ENCODE measurements at regions not wholly inside any gene's neighbourhood (a gene's known extent, or its start where the extent isn't known, plus 50 kb on each side); places are given as distances from the start of the nearest gene placed in this dataset.

DNA sequence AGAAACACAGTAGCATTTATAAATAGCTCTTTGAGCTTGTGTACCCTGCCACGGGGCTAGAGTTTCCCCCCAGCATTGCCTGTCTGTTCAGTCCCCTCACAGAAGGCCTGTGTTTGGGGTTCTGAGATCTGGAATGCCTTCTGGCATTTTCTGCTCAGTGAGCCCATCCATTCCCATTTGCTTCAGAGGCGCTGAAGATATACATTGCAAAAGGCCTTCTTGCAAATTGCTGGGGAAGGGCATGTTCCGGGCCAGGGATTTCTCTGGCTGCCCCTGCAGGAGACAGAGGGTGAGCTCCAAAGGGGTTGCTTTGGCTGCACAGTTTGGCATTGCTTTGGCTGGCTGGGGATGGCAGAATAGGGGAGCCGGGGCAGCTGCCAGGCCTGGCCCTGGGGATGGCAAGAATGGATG lies 308.4 kb downstream of the MSX2 start:
- DNase-seq (ENCODE audit: low read depth, low spot score): no peak
- peaks cover 13% of the 10 kb centered on the region for H3K4me1 Mint-ChIP-seq
- no peaks in the 10 kb centered on the region for H3K27me3 Mint-ChIP-seq (ENCODE audit: low read depth)
- no peak for TF ChIP-seq CTCF (conservative IDR thresholded peaks at IDR 0.05)
- peaks cover 2% of the 10 kb centered on the region for H3K9me3 Mint-ChIP-seq
- no peak overlapping the region for H3K4me3 Mint-ChIP-seq
- H3K27ac Mint-ChIP-seq (ENCODE audit: unreplicated experiment): no peak overlapping the region
- H3K36me3 Mint-ChIP-seq (ENCODE audit: low read depth): peaks cover 2% of the 10 kb centered on the region

DNA sequence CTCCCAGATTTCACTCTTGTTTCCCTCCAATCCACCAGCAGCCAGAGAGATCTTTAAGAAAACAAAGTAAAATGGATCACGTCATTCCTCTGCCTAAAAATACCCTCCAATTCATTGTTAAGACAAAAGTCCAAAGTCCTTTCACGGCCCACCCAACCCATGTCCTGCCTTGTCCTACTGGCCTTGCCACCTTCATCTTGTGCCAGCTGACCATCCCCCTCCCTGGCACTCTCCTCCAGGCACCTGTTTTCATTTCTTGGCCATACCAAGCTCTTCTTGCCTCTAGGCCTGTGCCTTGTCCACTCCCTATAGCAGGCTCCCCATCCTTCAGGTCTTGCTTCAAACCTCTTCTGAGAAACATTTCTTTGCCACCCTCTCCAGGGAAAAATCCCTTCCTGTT lies 307.6 kb downstream of the MSX2 start:
- Mint-ChIP-seq H3K4me3 (no peak overlapping the region), H3K27ac (ENCODE audit: unreplicated experiment) (no peak overlapping the region), H3K9me3 (no peaks in the 10 kb centered on the region), H3K4me1 (peaks cover 19% of the 10 kb centered on the region), H3K36me3 (ENCODE audit: low read depth) (peaks cover 2% of the 10 kb centered on the region), H3K27me3 (ENCODE audit: low read depth) (no peaks in the 10 kb centered on the region)
- no peak for DNase-seq (ENCODE audit: low read depth, low spot score)
- TF ChIP-seq CTCF (conservative IDR thresholded peaks at IDR 0.05): no peak

- H3K4me1 Mint-ChIP-seq: peaks cover 14% of the 10 kb centered on the region
- no peak for DNase-seq (ENCODE audit: low read depth, low spot score)
- peaks cover 8% of the 10 kb centered on the region for H3K9me3 Mint-ChIP-seq
- H3K27me3 Mint-ChIP-seq (ENCODE audit: low read depth): no peaks in the 10 kb centered on the region
- H3K27ac Mint-ChIP-seq (ENCODE audit: unreplicated experiment): no peak overlapping the region
- no peaks in the 10 kb centered on the region for H3K36me3 Mint-ChIP-seq (ENCODE audit: low read depth)
- H3K4me3 Mint-ChIP-seq: no peak overlapping the region
- no peak for TF ChIP-seq CTCF (conservative IDR thresholded peaks at IDR 0.05)
These were observed 303.0 kb downstream of the MSX2 start for GRCh38 chr5:175027390-175027789.

DNA sequence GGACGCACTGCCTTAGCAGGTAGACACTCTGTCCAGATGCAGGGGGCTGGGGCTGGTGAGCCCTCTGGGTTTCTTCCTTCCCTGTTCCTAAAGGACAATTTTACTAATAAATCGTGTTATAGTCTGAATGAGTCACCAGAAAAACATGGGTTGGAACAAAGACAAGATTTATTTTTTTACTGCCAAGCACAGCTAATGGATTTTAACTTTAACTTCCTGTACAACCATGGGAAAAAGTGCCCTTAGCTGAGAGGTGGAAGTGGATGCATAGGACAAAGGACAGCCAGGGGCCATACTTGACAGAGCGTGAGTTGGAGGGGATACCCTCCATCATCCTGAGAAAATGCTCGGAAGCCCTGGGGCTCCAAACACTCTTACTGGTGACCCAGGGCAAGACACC lies 300.7 kb downstream of the MSX2 start:
- Mint-ChIP-seq H3K36me3 (ENCODE audit: low read depth) (no peaks in the 10 kb centered on the region), H3K4me1 (peaks cover 10% of the 10 kb centered on the region), H3K9me3 (peaks cover 8% of the 10 kb centered on the region), H3K27me3 (ENCODE audit: low read depth) (no peaks in the 10 kb centered on the region), H3K4me3 (no peak overlapping the region), H3K27ac (ENCODE audit: unreplicated experiment) (no peak overlapping the region)
- DNase-seq (ENCODE audit: low read depth, low spot score): no peak
- no peak for TF ChIP-seq CTCF (conservative IDR thresholded peaks at IDR 0.05)

DNA sequence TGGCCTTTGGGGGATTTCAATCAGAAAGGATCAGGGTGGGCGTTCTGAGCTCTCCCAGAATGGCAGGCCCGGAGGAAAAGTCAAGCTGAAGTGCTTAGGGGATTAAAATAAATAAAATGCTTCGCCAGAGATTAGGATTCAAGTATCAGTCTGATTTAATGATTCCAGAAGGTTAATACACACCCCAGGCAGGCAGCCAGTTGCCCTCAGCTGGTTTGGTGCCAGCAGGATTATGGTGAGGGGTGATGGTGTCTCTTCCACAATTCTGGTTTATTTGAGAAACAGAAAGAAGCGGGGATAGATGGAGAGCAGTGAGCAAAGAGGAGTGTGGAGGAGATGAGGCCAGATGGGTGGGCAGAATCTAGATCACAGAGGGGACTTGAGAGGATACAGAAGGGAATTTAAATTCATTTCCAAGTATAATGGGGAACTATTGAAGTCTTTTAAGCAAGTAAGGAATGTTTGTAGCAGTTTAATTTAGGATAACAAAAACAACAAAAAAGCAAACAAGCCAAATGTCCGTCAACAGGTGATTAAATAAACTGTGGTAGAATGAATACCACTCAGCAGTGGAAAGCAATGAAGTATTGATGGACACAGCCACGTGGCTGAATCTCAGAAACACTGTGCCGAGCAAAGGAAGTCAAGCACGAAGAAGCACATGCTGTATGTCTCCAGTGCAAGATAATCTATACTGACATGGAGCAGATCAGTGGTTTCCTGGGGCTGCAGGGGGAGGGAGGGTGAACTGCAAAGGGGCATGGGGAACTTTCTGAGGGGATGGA lies 297.7 kb downstream of the MSX2 start:
- Mint-ChIP-seq H3K27me3 (ENCODE audit: low read depth) (no peaks in the 10 kb centered on the region), H3K36me3 (ENCODE audit: low read depth) (no peaks in the 10 kb centered on the region), H3K4me3 (no peak overlapping the region), H3K4me1 (peaks cover 4% of the 10 kb centered on the region), H3K9me3 (peaks cover 8% of the 10 kb centered on the region), H3K27ac (ENCODE audit: unreplicated experiment) (no peak overlapping the region)
- TF ChIP-seq CTCF (conservative IDR thresholded peaks at IDR 0.05): no peak
- DNase-seq (ENCODE audit: low read depth, low spot score): no peak

Data from neural crest cell (in vitro differentiated cells).